HFF-Myc (cell line): ENCODE measurements at regions not wholly inside any gene's neighbourhood (a gene's known extent, or its start where the extent isn't known, plus 50 kb on each side); places are given as distances from the start of the nearest gene placed in this dataset.

Source experiments
- DNase-seq: peaks from one replicate; pipeline ENCODE4 v3.0.0-alpha.2; 2011; ENCODE audit warnings: low read depth; ENCODE audit errors: extremely low read depth
- H3K4me3 ChIP-seq: replicated peaks from 2 replicates; pipeline ENCODE4 v1.5.1; 2011; ENCODE audit warnings: low read depth, mild to moderate bottlenecking, control low read depth, low read length
- TF ChIP-seq, protein P1 (sequence below): IDR thresholded peaks from 2 replicates; pipeline ENCODE4 v1.5.1; 2012; ENCODE audit warnings: mild to moderate bottlenecking, low read depth, low read length, control low read depth; ENCODE audit errors: missing control alignments

DNA sequence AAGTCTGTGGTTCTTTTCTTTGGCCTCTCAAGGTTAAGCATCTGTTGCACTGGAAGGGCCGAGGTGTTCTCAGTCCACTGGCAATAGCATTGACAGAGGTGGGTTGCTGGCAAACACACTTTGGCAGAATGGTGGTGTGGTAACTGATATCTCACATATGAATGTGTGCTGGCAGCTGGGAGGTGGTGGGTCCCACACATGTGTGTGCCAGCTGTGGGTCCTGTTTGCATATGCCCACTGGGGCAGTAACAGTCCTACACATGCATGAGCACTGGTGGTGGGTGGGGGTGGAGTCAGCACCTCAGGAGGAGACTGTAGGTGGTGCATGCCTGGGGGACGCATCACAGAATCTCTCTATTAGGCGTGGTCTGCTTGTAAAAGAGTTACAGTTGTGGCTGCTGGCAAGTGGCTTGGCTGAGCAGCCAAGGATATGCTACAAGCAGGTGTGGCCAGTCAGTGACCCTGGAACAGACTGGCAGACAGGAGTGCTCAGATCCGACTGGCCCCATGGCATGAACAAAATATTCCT lies 934.3 kb downstream of the GRIK2 start:
- no peak overlapping the region for H3K4me3 ChIP-seq
- no peak for DNase-seq
- TF ChIP-seq, protein P1, sequence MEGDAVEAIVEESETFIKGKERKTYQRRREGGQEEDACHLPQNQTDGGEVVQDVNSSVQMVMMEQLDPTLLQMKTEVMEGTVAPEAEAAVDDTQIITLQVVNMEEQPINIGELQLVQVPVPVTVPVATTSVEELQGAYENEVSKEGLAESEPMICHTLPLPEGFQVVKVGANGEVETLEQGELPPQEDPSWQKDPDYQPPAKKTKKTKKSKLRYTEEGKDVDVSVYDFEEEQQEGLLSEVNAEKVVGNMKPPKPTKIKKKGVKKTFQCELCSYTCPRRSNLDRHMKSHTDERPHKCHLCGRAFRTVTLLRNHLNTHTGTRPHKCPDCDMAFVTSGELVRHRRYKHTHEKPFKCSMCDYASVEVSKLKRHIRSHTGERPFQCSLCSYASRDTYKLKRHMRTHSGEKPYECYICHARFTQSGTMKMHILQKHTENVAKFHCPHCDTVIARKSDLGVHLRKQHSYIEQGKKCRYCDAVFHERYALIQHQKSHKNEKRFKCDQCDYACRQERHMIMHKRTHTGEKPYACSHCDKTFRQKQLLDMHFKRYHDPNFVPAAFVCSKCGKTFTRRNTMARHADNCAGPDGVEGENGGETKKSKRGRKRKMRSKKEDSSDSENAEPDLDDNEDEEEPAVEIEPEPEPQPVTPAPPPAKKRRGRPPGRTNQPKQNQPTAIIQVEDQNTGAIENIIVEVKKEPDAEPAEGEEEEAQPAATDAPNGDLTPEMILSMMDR = no peak

DNA sequence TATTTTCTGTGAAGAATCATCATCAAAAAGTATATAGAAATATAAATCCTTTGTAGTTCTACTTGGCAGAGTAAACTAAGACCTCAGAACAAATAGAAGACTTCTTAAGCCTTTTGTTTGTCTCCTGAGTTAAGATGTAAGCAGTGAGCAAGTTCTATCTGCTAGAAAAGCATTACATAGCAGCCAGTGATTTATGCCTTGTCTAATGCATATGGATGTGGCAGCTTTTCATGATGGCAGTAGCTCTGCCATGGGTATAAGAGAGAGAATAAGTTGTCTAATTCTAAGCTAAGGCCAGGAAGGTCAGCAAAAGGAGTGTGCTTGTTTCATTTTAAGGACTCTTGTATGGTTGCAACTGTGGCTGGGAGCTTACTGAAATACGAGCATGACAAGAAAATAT lies 920.2 kb downstream of the GRIK2 start:
- TF ChIP-seq, protein P1 = no peak
- no peak overlapping the region for H3K4me3 ChIP-seq
- DNase-seq = no peak

DNA sequence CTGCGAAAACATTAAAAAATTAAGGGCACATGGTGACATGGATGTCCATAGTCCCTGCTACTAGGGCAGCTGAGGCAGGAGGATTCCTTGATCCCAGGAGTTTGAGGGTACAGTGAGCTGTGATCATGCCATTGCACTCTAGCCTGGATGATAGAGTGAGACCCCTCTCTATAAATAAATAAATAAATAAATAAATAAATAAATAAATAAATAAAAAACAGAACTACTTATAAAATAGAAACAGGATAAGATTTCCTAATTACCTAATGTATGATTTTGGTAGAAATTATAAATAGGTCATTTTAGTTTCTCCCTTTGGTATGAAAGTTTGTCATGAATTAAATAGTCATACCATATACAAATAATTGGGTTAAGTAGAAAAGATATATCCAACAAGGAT lies 916.2 kb downstream of the GRIK2 start:
- no peak for DNase-seq
- H3K4me3 ChIP-seq = no peak overlapping the region
- TF ChIP-seq, protein P1 = no peak

DNA sequence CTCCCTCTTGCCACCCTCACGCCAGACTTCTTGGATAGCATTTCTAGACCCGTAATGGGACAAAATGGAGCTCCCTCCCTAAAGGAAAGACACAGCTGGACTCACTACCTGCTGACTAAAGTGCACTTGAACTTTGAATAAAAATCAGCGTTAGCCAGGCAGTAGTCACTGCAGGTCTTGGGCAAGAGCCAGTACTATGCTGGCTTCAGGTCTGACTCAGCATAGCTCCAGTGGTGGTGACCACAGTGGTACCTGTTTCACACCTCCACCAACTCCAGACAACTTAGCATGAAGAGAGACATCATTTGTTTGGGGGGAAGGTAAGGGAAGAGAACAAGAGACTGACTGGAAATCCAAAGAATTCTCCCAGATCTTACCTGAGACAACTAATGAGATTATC lies 906.8 kb downstream of the GRIK2 start:
- DNase-seq = no peak
- TF ChIP-seq, protein P1 = no peak
- H3K4me3 ChIP-seq = no peak overlapping the region

DNA sequence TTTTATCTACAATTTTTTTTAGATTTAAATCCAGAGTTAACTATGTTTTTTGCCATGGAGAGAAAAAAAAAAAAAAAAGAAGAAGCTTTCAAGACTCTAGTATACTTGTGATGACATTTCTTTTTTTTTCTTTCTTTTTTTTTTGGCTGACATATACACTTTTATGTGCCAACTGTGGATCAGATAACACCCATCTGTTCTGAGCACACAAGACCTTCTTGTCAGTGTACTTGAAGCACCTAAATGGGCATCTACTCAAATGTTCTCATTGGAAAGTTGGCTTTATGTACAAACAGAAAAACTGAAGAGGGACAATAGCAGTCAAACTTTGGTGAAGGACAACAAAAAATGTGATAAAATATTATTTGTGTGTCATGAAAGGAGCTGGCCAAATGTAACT lies 904.5 kb downstream of the GRIK2 start:
- TF ChIP-seq, protein P1 = no peak
- H3K4me3 ChIP-seq = no peak overlapping the region
- no peak for DNase-seq
